SKM-1 (cell line): ENCODE measurements at regions not wholly inside any gene's neighbourhood (a gene's known extent, or its start where the extent isn't known, plus 50 kb on each side); places are given as distances from the start of the nearest gene placed in this dataset.

Experiments
- DNase-seq: peaks from one replicate; lab custom pipeline; 2025; ENCODE audit not compliant: unreplicated experiment; lab: John Stamatoyannopoulos, UW

DNA sequence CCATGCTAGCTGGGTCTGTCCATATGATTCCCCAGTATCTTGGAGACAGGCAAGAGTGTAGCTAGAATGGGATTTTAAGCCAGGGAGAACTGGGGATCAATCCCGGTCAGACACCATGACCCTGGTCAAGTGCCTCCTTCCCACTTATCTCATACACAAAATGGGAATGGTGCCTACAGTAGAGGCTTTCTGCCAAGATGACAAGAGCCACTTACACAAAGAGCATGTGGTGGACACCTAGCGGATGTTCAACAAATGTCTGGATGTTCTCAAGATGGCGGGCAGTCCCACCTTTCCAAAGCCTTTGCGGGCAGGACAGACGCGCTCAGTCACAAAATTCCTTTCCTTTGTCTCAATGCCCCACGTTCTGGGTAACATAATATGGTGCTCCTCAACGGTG, 57.3 kb downstream of the MAF start:
- DNase-seq, result no peak

GRCh38 chr16:79542237-79542774, 58.2 kb downstream of the MAF start:
- no peak for DNase-seq

- DNase-seq, result no peak
Observed at GRCh38 chr16:79540825-79541595, 59.5 kb downstream of the MAF start.

DNA sequence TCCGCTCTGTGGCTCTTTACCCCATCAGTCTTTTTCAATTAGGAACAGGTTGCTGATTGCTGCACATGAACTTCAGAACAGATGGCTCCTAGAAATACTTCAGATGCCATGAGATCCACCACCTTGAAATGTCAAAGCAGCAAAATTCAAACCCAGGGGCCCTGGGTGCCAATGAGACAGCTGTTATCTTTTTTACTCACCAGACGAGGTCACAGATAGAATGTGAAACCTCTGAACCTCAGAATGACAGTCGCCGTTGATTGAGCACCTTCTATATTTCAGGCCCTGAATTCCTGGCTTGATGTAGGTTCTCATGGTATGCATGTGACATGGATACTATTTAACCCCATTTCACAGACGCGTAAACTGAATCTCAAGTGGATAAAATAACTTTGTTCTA, 63.0 kb downstream of the MAF start:
- no peak for DNase-seq

DNA sequence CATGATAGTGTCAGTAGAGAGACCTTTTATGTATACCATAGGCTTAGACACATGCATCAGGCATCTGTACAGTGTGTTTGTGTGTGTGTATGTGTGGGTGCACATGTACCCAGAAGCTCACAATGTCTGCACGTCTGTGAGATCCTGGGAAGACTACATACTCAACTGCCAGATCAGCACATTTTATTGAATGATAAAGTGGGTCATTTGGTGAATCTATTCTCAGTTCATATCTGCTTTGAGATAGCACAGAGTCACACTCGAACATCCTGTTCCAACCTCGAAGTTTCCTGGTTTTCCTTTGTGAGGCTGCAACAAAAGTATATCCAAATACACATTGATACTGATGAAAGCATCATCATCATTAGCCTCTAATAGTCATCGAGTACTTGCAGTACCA, 63.6 kb downstream of the MAF start:
- DNase-seq, result no peak

- DNase-seq, result peak; percentile 23
Observed at GRCh38 chr16:79535130-79535529, 65.4 kb downstream of the MAF start.

DNA sequence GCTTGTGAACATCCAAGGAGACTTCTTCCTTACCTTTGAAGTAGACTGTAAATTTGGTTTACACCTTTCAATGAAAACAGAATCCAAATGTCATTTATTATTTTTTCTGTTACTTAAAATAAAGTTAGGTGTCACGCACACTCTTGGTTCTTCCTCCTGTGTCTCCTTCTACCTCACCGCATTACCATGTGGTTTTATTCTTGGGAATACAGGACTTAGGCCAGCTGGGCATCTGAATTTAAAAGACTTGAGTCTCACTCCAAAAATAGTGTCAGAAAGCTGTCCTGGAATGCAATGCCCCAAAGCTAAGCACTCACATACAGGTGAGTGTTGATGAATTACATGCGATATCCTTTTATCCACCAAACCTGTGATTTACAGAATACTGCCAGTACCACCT, 66.4 kb downstream of the MAF start:
- no peak for DNase-seq

GRCh38 chr16:79533292-79533691, 67.2 kb downstream of the MAF start:
- no peak for DNase-seq

DNA sequence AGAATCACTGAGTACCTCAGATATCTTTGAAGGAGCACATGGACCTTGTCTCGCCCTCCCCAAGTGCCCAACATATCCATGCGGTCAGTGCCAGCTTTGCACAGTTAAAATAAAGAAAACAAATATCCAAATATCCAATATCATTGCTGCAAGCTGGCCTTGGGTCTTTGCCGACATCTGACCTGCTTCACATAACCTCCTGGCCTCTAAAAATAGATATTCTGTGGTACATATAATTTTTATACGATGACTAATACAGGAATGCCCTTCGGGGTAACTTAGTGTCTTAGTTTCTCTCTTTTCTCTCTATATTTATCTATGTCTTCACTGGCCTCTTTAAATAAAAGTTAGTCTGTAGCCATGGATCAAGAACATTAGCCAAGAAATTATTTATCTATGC, 67.8 kb downstream of the MAF start:
- no peak for DNase-seq

- no peak for DNase-seq
Observed at GRCh38 chr16:79532273-79532672, 68.3 kb downstream of the MAF start.

DNA sequence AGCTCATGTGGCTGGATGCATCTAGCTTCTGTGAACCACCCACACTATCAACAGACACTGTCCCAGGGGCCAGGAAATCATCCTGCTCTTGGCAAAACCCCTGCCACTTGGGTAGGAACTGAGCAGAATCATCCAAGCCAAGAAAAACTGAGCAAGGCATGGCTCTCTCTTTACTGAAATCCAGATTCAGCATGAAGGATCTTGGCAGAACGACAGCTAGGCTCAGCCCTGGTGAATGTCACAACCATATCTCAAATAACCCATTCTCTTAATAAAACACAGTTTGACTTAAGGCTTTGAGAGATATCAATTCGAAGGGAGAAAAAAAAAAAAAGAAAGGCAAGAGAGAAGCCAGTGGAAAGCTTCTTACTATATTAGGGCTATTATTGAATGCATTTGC, 72.2 kb downstream of the MAF start:
- no peak for DNase-seq

DNA sequence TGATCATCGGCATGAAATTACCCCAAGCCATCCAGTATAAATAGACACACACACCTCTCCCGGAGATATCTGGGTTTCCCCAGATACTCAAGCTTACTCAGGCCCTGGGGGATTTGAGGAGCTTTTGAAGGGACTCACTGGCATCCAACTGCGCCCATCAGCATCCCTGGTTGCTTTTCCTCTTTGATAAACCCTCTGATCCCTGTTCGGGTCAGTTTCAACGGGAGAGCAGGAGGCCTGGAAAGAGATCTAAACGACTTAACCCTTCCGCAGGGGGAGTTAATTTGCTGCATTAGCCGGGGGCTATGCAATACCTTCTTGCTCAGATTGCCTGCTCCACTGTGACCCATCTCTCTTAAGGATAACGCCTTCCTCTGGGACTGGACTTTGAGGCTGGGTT, 76.6 kb downstream of the MAF start:
- DNase-seq, result no peak

GRCh38 chr16:79519448-79519847, 81.1 kb downstream of the MAF start:
- DNase-seq, result no peak

DNA sequence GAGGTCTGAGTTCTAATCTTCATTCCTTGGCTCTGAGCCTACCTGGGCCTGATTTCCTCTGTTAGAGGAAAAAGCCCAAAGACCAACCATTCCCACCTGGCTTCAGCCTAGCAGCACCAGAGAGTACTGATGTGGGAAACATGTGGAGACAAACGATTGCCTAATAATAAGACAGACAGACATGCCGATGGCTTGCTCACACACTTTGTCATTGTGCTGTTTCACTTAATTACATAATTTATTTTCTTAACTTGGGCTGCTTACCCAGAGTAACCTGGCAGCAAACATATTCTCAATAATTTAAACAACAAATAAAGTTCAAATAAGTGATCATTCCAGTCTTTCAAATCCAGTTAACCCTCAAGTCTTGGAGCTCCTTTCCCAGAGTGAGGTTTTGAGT, 83.4 kb downstream of the MAF start:
- no peak for DNase-seq

DNA sequence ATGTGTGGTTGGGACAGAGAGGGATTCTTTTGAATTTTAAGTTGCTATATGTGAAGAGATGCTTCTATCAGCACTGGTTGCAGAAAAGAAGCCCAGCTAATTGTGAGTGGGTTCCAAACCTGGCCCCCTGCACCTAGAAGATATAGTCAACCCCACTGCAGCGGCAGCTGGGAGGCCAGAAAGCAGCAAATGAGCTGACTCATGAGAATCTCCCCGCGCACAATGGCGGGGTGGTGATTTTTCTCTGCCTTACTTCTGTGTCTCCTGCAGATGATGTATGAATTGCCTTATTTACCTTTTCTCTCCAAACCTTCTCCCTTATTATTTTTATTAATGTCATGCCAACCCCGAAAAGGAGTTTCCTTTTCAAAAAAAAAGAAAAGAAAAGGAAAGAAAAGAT, 89.7 kb downstream of the MAF start:
- DNase-seq, result no peak

DNA sequence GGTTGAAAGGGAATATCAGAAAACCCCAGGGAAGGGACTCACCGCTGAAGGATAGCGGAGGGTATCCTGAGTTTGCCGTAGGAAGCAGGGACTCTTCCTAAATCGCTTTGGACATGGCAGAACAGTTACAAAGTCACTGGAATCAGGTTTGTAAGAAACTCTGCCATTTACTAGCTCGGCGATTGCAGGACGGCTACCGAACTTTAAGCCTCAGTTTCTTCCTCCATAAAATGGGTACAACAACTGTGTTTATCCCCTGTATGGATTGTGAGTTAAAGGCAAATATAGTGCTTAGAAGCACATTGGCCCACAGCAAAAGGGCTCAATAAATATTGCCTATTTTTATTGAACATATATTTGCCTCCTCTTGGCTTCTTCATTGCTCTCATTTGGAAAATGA, 90.6 kb downstream of the MAF start:
- no peak for DNase-seq

GRCh38 chr16:79509211-79509631, 91.3 kb downstream of the MAF start:
- DNase-seq, result peak; percentile 4

GRCh38 chr16:79508294-79508693, 92.2 kb downstream of the MAF start:
- no peak for DNase-seq

GRCh38 chr16:79505344-79505743, 95.2 kb downstream of the MAF start:
- no peak for DNase-seq

DNA sequence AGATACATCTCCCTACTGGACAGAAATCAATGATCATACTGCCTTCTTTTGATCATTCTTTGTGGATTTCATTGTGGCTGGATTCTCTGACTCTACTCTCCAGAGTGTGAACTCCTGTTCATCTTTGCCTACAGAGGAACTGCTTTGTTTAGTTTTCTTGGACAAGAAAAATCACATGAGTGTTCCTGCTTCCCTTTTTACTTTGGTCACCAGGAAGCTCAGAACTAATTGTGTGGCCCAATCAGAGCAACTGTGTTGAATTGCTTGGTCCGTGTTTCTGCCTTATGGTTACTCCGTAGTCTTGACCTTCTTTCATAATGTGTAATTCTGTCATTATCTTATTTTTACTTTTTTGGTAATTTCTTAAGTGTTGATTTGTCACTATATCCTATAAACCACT, 97.0 kb downstream of the MAF start:
- no peak for DNase-seq

- DNase-seq, result no peak
Observed at GRCh38 chr16:79501446-79501845, 99.1 kb downstream of the MAF start.

GRCh38 chr16:79500866-79501265, 99.7 kb downstream of the MAF start:
- no peak for DNase-seq

DNA sequence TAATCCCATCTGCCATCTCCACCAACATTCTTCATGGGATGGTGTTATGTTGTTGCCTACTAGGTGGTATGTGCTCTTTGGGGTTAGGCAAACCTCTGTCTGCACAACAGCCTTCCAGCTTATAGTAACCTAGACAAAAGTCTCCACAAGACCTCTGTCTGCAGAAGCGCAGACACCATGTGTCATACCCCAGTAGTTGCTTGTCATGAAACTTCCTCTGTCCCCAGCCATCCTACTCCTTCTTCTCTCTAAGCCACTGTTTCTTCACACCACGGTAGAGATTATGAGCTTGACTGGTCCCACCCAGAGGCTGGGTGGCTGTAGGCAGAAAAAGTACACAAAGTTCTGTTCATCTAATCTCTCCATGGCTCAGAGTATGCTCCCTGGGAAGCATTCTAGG, 100.3 kb downstream of the MAF start:
- no peak for DNase-seq
